ENCODE measurements at regions not wholly inside any gene's neighbourhood (a gene's known extent, or its start where the extent isn't known, plus 50 kb on each side); places are given as distances from the start of the nearest gene placed in this dataset.

- TF ChIP-seq CTCF (IDR thresholded peaks at IDR 0.05), result no peak
- TF ChIP-seq POLR2A (IDR thresholded peaks at IDR 0.05), result no peak
Measured at GRCh38 chr2:196253116-196253480, 81.7 kb upstream of the STK17B start.

Data from stomach (tissue), 4 donors.